Chondrocyte (in vitro differentiated cells): ENCODE measurements at regions not wholly inside any gene's neighbourhood (a gene's known extent, or its start where the extent isn't known, plus 50 kb on each side); places are given as distances from the start of the nearest gene placed in this dataset.

ENCODE experiments used
- DNase-seq: peaks from one replicate; pipeline ENCODE4 v3.0.0; 2021; ENCODE audit warnings: mixed read lengths, low spot score
- H3K27ac Mint-ChIP-seq: one replicate; pipeline ENCODE4 v1.8.0; 2021; ENCODE audit warnings: mild to moderate bottlenecking, moderate library complexity, mixed read lengths; ENCODE audit not compliant: unreplicated experiment
- H3K27me3 Mint-ChIP-seq: 2 replicates; pipeline ENCODE4 v1.8.0; 2021; ENCODE audit warnings: low read depth, mixed read lengths
- H3K36me3 Mint-ChIP-seq: 2 replicates; pipeline ENCODE4 v1.8.0; 2021; ENCODE audit warnings: low read depth, mixed read lengths
- H3K4me1 Mint-ChIP-seq: 2 replicates; pipeline ENCODE4 v1.8.0; 2021; ENCODE audit warnings: low read depth, mild to moderate bottlenecking, mixed read lengths
- H3K4me3 Mint-ChIP-seq: one replicate; pipeline ENCODE4 v1.8.0; 2021; ENCODE audit warnings: mild to moderate bottlenecking, moderate library complexity, mixed read lengths; ENCODE audit not compliant: unreplicated experiment
- H3K9me3 Mint-ChIP-seq: 2 replicates; pipeline ENCODE4 v1.8.0; 2021; ENCODE audit warnings: low read depth, mixed read lengths
- TF ChIP-seq, protein P1 (sequence below): fragments of 200-600 bp; sonication (generic); IDR thresholded peaks from 2 replicates; pipeline ENCODE4 v1.5.0; 2021; ENCODE audit warnings: antibody characterized with exemption, mild to moderate bottlenecking, moderate library complexity

DNA sequence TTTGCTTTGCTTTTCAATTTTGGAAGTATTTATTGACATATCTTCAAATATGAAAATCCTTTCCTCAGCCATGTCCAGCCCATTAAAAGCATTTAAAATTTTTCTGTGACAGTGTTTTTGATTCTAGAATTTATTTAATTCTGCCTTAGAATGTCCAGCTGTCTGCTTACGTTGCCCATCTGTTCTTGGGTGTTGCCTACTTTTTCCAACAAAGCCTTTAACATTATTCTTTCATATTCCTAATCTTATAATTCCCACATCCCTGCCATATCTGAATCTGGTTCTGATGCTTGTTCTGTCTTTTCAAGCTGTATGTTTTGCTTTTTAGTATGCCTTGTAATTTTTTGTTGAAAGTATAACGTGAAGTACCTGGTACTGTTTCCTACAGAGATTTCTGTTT lies 204.7 kb upstream of the VSTM2A start:
- Mint-ChIP-seq H3K9me3 (no peaks in the 10 kb centered on the region), H3K27me3 (peaks cover 9% of the 10 kb centered on the region), H3K36me3 (no peaks in the 10 kb centered on the region), H3K27ac (no peak overlapping the region), H3K4me3 (no peak overlapping the region), H3K4me1 (no peaks in the 10 kb centered on the region)
- TF ChIP-seq, protein P1, sequence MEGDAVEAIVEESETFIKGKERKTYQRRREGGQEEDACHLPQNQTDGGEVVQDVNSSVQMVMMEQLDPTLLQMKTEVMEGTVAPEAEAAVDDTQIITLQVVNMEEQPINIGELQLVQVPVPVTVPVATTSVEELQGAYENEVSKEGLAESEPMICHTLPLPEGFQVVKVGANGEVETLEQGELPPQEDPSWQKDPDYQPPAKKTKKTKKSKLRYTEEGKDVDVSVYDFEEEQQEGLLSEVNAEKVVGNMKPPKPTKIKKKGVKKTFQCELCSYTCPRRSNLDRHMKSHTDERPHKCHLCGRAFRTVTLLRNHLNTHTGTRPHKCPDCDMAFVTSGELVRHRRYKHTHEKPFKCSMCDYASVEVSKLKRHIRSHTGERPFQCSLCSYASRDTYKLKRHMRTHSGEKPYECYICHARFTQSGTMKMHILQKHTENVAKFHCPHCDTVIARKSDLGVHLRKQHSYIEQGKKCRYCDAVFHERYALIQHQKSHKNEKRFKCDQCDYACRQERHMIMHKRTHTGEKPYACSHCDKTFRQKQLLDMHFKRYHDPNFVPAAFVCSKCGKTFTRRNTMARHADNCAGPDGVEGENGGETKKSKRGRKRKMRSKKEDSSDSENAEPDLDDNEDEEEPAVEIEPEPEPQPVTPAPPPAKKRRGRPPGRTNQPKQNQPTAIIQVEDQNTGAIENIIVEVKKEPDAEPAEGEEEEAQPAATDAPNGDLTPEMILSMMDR: no peak
- no peak for DNase-seq

DNA sequence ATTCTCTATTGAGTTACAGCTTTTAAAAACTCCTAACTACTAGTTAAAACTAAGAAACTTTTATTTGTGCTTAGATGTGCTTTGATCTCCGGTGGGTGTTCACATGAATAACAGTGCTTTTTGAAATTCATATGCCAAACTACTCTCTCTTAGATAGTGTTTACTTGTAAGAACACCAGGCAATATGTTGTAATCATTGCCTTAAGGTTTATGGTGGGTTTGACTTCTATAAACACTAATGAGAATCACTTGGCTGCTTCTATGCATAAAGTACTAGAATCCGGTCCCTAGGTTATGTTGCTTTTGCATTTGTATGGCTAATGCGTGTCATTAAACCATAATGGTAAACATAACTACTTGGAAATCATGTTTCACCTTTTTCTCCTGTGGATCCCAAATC lies 203.9 kb upstream of the VSTM2A start:
- H3K9me3 Mint-ChIP-seq: no peaks in the 10 kb centered on the region
- no peaks in the 10 kb centered on the region for H3K4me1 Mint-ChIP-seq
- H3K27me3 Mint-ChIP-seq: peaks cover 8% of the 10 kb centered on the region
- TF ChIP-seq, protein P1: no peak
- H3K4me3 Mint-ChIP-seq: no peak overlapping the region
- DNase-seq: no peak
- H3K36me3 Mint-ChIP-seq: no peaks in the 10 kb centered on the region
- no peak overlapping the region for H3K27ac Mint-ChIP-seq

DNA sequence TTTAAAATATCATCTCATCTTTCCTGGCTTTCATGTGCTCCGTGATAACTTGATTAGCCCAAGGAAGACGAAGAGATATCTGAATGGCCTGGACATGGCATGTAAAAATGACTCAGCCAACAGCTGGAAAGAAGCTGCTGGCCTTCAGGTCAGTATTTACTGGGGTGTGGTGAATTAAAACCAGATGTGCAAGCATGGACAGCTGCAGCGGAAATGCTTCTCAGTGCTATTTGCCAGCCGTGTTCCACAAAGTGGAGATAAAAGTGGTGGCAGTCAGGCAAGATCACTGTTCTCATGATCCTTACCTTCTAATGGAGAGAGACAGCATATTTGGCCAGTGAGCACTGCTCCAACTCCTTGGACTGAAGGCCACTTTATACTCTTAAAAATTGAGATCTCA lies 203.1 kb upstream of the VSTM2A start:
- Mint-ChIP-seq H3K4me3 (no peak overlapping the region), H3K9me3 (no peaks in the 10 kb centered on the region)

DNA sequence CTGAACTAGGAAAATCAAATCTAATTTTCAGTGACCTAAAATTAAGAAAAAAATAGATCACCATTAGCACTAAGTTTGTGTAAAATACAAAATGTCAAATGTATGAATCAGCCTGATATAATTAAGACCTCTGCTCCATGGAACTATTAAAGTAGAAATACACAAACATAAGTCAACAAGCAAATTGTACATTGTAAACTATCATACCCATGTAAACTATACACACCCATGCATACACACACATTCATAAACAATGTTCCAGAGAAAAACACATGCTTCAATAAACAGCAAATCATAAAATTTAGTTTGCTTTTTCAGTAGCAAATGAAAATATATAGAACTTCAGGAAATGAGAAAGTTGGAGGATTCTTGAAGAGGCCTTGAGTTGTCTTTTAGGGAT lies 199.7 kb upstream of the VSTM2A start:
- Mint-ChIP-seq H3K4me3 (no peak overlapping the region), H3K27ac (no peak overlapping the region), H3K27me3 (peaks cover 3% of the 10 kb centered on the region), H3K9me3 (peaks cover 3% of the 10 kb centered on the region), H3K36me3 (no peaks in the 10 kb centered on the region), H3K4me1 (no peaks in the 10 kb centered on the region)
- DNase-seq: no peak
- TF ChIP-seq, protein P1: no peak

More for the DNA sequence above, 203.1 kb upstream of the VSTM2A start:
- H3K27me3 Mint-ChIP-seq: peaks cover 8% of the 10 kb centered on the region
- H3K36me3 Mint-ChIP-seq: no peaks in the 10 kb centered on the region
- H3K4me1 Mint-ChIP-seq: no peaks in the 10 kb centered on the region
- DNase-seq: no peak
- no peak overlapping the region for H3K27ac Mint-ChIP-seq
- TF ChIP-seq, protein P1: no peak

DNA sequence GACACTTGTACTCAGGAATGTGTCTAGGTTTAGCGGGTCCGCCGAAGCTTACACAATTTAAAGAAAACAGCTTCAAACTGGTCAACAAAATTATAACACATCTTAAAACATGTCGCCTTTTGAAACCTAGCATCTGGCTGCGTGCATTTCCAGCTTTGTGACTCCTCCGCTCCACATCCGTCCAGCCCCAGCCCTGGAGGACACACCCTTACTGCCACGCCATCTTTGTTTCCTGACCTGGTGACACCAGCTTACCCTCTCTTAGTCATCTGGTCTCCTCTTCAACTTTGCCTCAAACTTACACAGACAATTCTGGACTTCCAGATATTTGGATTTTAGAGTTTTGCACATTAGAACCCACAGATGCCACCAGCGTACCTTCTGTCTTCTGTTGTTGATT lies 198.7 kb upstream of the VSTM2A start:
- no peak for DNase-seq
- peaks cover 3% of the 10 kb centered on the region for H3K9me3 Mint-ChIP-seq
- TF ChIP-seq, protein P1: no peak
- no peak overlapping the region for H3K27ac Mint-ChIP-seq
- H3K4me1 Mint-ChIP-seq: no peaks in the 10 kb centered on the region
- no peaks in the 10 kb centered on the region for H3K27me3 Mint-ChIP-seq
- H3K4me3 Mint-ChIP-seq: no peak overlapping the region
- no peaks in the 10 kb centered on the region for H3K36me3 Mint-ChIP-seq
